Motor neuron (in vitro differentiated cells): ENCODE measurements at regions not wholly inside any gene's neighbourhood (a gene's known extent, or its start where the extent isn't known, plus 50 kb on each side); places are given as distances from the start of the nearest gene placed in this dataset.
"Not testable (repeated sequence)": the region's sequence is repeated elsewhere in the genome, so short reads cannot be mapped to it uniquely, and the experiment has no call there.

Experiments used
- ATAC-seq, 8 experiments: fragments of 200-7000 bp; cut with Tn5 transposase; replicated peaks in 6 of 8; 2 replicates each; pipeline ENCODE4 v1.8.0; 2021; ENCODE audit warnings: mild to moderate bottlenecking in 8 of 8, moderate library complexity in 8 of 8
- H3K27ac ChIP-seq, 2 donors: fragments of 250-450 bp; sonication (Bioruptor Pico); 2 replicates each; pipeline ENCODE4 v1.9.0; 2021; ENCODE audit warnings: antibody characterized with exemption in 2 of 2, mild to moderate bottlenecking in 2 of 2, moderate library complexity in 1 of 2
- H3K4me1 ChIP-seq, 2 donors: fragments of 250-450 bp; sonication (Bioruptor Pico); replicated peaks in 1 of 2; 2 replicates each; pipeline ENCODE4 v1.6.1; 2021; ENCODE audit warnings: antibody characterized with exemption in 2 of 2, mild to moderate bottlenecking in 2 of 2, moderate library complexity in 1 of 2
- H3K4me3 ChIP-seq, 5 donors: fragments of 250-450 bp; sonication (Bioruptor Pico); 2 replicates each; pipeline ENCODE4 v1.9.0; 2021; ENCODE audit warnings: antibody characterized with exemption in 5 of 5, mild to moderate bottlenecking in 5 of 5, moderate library complexity in 4 of 5
- WGBS, 10 experiments: fragments of 450-650 bp; shearing (Covaris generic); methylation state at CpG; one replicate each; pipeline ENCODE4 v1.0.0; 2022; 5-methylcytosine and 5-hydroxymethylcytosine counted together
- in situ Hi-C, 9 experiments: fragments of 400-800 bp; cut with MboI; loops; one replicate each; pipeline ENCODE4 v1.15.0; 2021; ENCODE audit warnings: low sequenced_read_pairs in 9 of 9, low pct_unique_long_range_greater_than_20kb in 2 of 9; ENCODE audit not compliant: unreplicated experiment in 9 of 9

- H3K4me3 ChIP-seq, H3K4me1 ChIP-seq, H3K27ac ChIP-seq, in situ Hi-C loops, ATAC-seq: not testable (repeated sequence)
- 47 to 100% (median 77%) methylated on average over 1 to 3 of the region's 3 CpGs for WGBS, 10 experiments
These were observed 74.1 kb upstream of the PTHLH start for GRCh38 chr12:28046600-28046999.

GRCh38 chr12:28050606-28051005 is 78.1 kb upstream of the PTHLH start:
- no peak overlapping the region for H3K27ac ChIP-seq
- no peak for ATAC-seq
- H3K4me3 ChIP-seq: no peak overlapping the region
- H3K4me1 ChIP-seq: no peaks in the 10 kb centered on the region
- WGBS, 10 experiments: 20 to 80% (median 50%) methylated on average over 1 to 2 of the region's 2 CpGs; no CpG with 5 or more reads in 3 of the 10 experiments
- in situ Hi-C loops: no loop called here

- 8 to 100% (median 83%) methylated on average over 1 to 5 of the region's 5 CpGs for WGBS, 10 experiments
- peak in 3 of 8 experiments; percentile 69 to 92 (median 71) for ATAC-seq
- Histone ChIP-seq H3K4me3 (no peak overlapping the region), H3K27ac (no peak overlapping the region), H3K4me1 (no peaks in the 10 kb centered on the region)
- in situ Hi-C loops: no loop called here
These were observed 79.2 kb upstream of the PTHLH start for GRCh38 chr12:28051516-28052354.

GRCh38 chr12:28053564-28053963 is 81.0 kb upstream of the PTHLH start:
- Histone ChIP-seq H3K4me1 (no peaks in the 10 kb centered on the region), H3K27ac (no peak overlapping the region), H3K4me3 (no peak overlapping the region)
- peak in 2 of 8 experiments; percentile 17 to 50 for ATAC-seq
- 47 to 100% (median 80%) methylated on average over 2 to 5 of the region's 5 CpGs; no CpG with 5 or more reads in 1 of the 10 experiments for WGBS, 10 experiments
- in situ Hi-C loops: no loop called here

- WGBS, 10 experiments: 38 to 100% (median 75%) methylated on average over 1 of the region's 1 CpG; no CpG with 5 or more reads in 3 of the 10 experiments
- no peak overlapping the region for H3K4me3 ChIP-seq
These were observed 82.0 kb upstream of the PTHLH start for GRCh38 chr12:28054583-28054982.

GRCh38 chr12:28057856-28058615 is 85.5 kb upstream of the PTHLH start:
- no peak overlapping the region for H3K27ac ChIP-seq
- 63 to 89% (median 80%) methylated on average over 2 to 8 of the region's 8 CpGs for WGBS, 10 experiments
- no peaks in the 10 kb centered on the region for H3K4me1 ChIP-seq
- peak in 1 of 8 experiments; percentile 40 for ATAC-seq
- in situ Hi-C loops: no loop called here
- no peak overlapping the region for H3K4me3 ChIP-seq

More at GRCh38 chr12:28054583-28054982, 82.0 kb upstream of the PTHLH start:
- H3K4me1 ChIP-seq: no peaks in the 10 kb centered on the region
- ATAC-seq: no peak
- H3K27ac ChIP-seq: no peak overlapping the region
- in situ Hi-C loops: no loop called here

GRCh38 chr12:28059220-28059619 is 86.7 kb upstream of the PTHLH start:
- in situ Hi-C loops: no loop called here
- no peak for ATAC-seq
- no peaks in the 10 kb centered on the region for H3K4me1 ChIP-seq
- no peak overlapping the region for H3K4me3 ChIP-seq
- no peak overlapping the region for H3K27ac ChIP-seq
- 13 to 100% (median 62%) methylated on average over 1 of the region's 1 CpG for WGBS, 10 experiments

- ATAC-seq: peak in 2 of 8 experiments; percentile 29 to 67
- WGBS, 10 experiments: 11 to 100% (median 86%) methylated on average over 1 to 2 of the region's 2 CpGs; no CpG with 5 or more reads in 1 of the 10 experiments
- in situ Hi-C loops: no loop called here
These were observed 87.1 kb upstream of the PTHLH start for GRCh38 chr12:28059668-28060067.

GRCh38 chr12:28060871-28061270 is 88.3 kb upstream of the PTHLH start:
- WGBS, 10 experiments: 93 to 100% (median 100%) methylated on average over 1 to 2 of the region's 6 CpGs; no CpG with 5 or more reads in 6 of the 10 experiments
- in situ Hi-C loops: no loop called here
- Histone ChIP-seq H3K4me3 (no peak overlapping the region), H3K4me1 (no peaks in the 10 kb centered on the region), H3K27ac (no peak overlapping the region)
- no peak for ATAC-seq

More at GRCh38 chr12:28059668-28060067, 87.1 kb upstream of the PTHLH start:
- H3K4me1 ChIP-seq: no peaks in the 10 kb centered on the region
- H3K4me3 ChIP-seq: no peak overlapping the region
- H3K27ac ChIP-seq: no peak overlapping the region

- Histone ChIP-seq H3K4me3 (no peak overlapping the region), H3K4me1 (no peaks in the 10 kb centered on the region), H3K27ac (no peak overlapping the region)
- 54 to 100% (median 71%) methylated on average over 1 to 2 of the region's 2 CpGs; no CpG with 5 or more reads in 2 of the 10 experiments for WGBS, 10 experiments
- ATAC-seq: no peak
- in situ Hi-C loops: no loop called here
These were observed 90.9 kb upstream of the PTHLH start for GRCh38 chr12:28063355-28063880.

- no peaks in the 10 kb centered on the region for H3K4me1 ChIP-seq
- ATAC-seq: no peak
- no peak overlapping the region for H3K4me3 ChIP-seq
- in situ Hi-C loops: no loop called here
- 78 to 100% (median 95%) methylated on average over 1 to 2 of the region's 2 CpGs; no CpG with 5 or more reads in 2 of the 10 experiments for WGBS, 10 experiments
- no peak overlapping the region for H3K27ac ChIP-seq
These were observed 92.8 kb upstream of the PTHLH start for GRCh38 chr12:28065374-28065773.

GRCh38 chr12:28065889-28066630 is 93.5 kb upstream of the PTHLH start:
- 9 to 100% (median 39%) methylated on average over 1 of the region's 1 CpG; no CpG with 5 or more reads in 2 of the 10 experiments for WGBS, 10 experiments
- H3K4me3 ChIP-seq: no peak overlapping the region
- in situ Hi-C loops: no loop called here
- no peaks in the 10 kb centered on the region for H3K4me1 ChIP-seq
- no peak for ATAC-seq
- H3K27ac ChIP-seq: no peak overlapping the region
